Left lobe of liver (tissue), 2 donors: ENCODE measurements at regions not wholly inside any gene's neighbourhood (a gene's known extent, or its start where the extent isn't known, plus 50 kb on each side); places are given as distances from the start of the nearest gene placed in this dataset.

Experiments used
- ATAC-seq: fragments of 200-7000 bp; cut with Tn5 transposase; one replicate; pipeline ENCODE4 v1.9.1; 2020; ENCODE audit warnings: mild to moderate bottlenecking, moderate library complexity
- DNase-seq: peaks from one replicate; pipeline ENCODE4 v3.0.0-alpha.2; 2020; ENCODE audit warnings: low spot score
- donor health status: DM: no; HTN: no; CAD: no; lungs with moderate emphysema.
- donor health status: DM: no; HTN: yes; CAD: no.

- ATAC-seq (no peak), DNase-seq (no peak)
Measured at GRCh38 chr4:114494246-114494803, 104.3 kb upstream of the UGT8 start.

GRCh38 chr4:114495471-114495928 lies 103.1 kb upstream of the UGT8 start:
- DNase-seq (no peak), ATAC-seq (no peak)

- ATAC-seq: no peak
- no peak for DNase-seq
Measured at GRCh38 chr4:114497116-114497515, 101.5 kb upstream of the UGT8 start.

- ATAC-seq (no peak), DNase-seq (no peak)
Measured at GRCh38 chr4:114509340-114509739, 89.3 kb upstream of the UGT8 start.

GRCh38 chr4:114512595-114513295 lies 85.9 kb upstream of the UGT8 start:
- no peak for DNase-seq
- no peak for ATAC-seq

- ATAC-seq (no peak), DNase-seq (no peak)
Measured at GRCh38 chr4:114519368-114519767, 79.2 kb upstream of the UGT8 start.

GRCh38 chr4:114527170-114527569 lies 71.4 kb upstream of the UGT8 start:
- DNase-seq (no peak), ATAC-seq (no peak)

GRCh38 chr4:114527637-114528036 lies 71.0 kb upstream of the UGT8 start:
- DNase-seq: no peak
- ATAC-seq: no peak

GRCh38 chr4:114535725-114536124 lies 62.9 kb upstream of the UGT8 start:
- ATAC-seq: no peak
- no peak for DNase-seq

GRCh38 chr4:114537352-114537751 lies 61.3 kb upstream of the UGT8 start:
- ATAC-seq (no peak), DNase-seq (no peak)

- DNase-seq (no peak), ATAC-seq (no peak)
Measured at GRCh38 chr4:114538012-114538617, 60.5 kb upstream of the UGT8 start.

- ATAC-seq: no peak
- no peak for DNase-seq
Measured at GRCh38 chr4:114539985-114540384, 58.6 kb upstream of the UGT8 start.

GRCh38 chr4:114547340-114548134 lies 51.1 kb upstream of the UGT8 start:
- no peak for ATAC-seq

More at GRCh38 chr4:114547340-114548134, 51.1 kb upstream of the UGT8 start:
- no peak for DNase-seq
